GM19438 (cell line): ENCODE measurements at regions not wholly inside any gene's neighbourhood (a gene's known extent, or its start where the extent isn't known, plus 50 kb on each side); places are given as distances from the start of the nearest gene placed in this dataset.
"Not testable (repeated sequence)": the region's sequence is repeated elsewhere in the genome, so short reads cannot be mapped to it uniquely, and the experiment has no call there.

Experiments used
- ATAC-seq: cut with Tn5 transposase; IDR thresholded peaks from one replicate; pipeline ENCODE4 v1.9.1; 2021; ENCODE audit warnings: low read depth; ENCODE audit not compliant: unreplicated experiment

GRCh38 chr12:90619943-90620342 lies 335.0 kb downstream of the CCER1 start:
- ATAC-seq, result no peak

- ATAC-seq, result no peak
Measured at GRCh38 chr12:90618586-90618985, 336.4 kb downstream of the CCER1 start.

GRCh38 chr12:90611891-90612290 lies 343.1 kb downstream of the CCER1 start:
- no peak for ATAC-seq

- ATAC-seq, result no peak
Measured at GRCh38 chr12:90611048-90611447, 343.9 kb downstream of the CCER1 start.

GRCh38 chr12:90593596-90594295 lies 361.2 kb downstream of the CCER1 start:
- no peak for ATAC-seq

GRCh38 chr12:90589956-90590355 lies 365.0 kb downstream of the CCER1 start:
- no peak for ATAC-seq

GRCh38 chr12:90585640-90586304 lies 369.2 kb downstream of the CCER1 start:
- ATAC-seq, result no peak

GRCh38 chr12:90576707-90577106 lies 378.3 kb downstream of the CCER1 start:
- no peak for ATAC-seq

- no peak for ATAC-seq
Measured at GRCh38 chr12:90575995-90576394, 379.0 kb downstream of the CCER1 start.

GRCh38 chr12:90574676-90575075 lies 380.3 kb downstream of the CCER1 start:
- ATAC-seq, result no peak

- ATAC-seq, result no peak
Measured at GRCh38 chr12:90572778-90573177, 382.2 kb downstream of the CCER1 start.

GRCh38 chr12:90569685-90570084 lies 385.3 kb downstream of the CCER1 start:
- ATAC-seq, result no peak

- ATAC-seq, result no peak
Measured at GRCh38 chr12:90562671-90563070, 392.3 kb downstream of the CCER1 start.

- no peak for ATAC-seq
Measured at GRCh38 chr12:90548595-90548994, 406.4 kb downstream of the CCER1 start.

GRCh38 chr12:90546511-90546910 lies 408.5 kb downstream of the CCER1 start:
- ATAC-seq, result no peak

- ATAC-seq, result no peak
Measured at GRCh38 chr12:90543841-90544240, 411.1 kb downstream of the CCER1 start.

- ATAC-seq, result no peak
Measured at GRCh38 chr12:90543374-90543773, 411.6 kb downstream of the CCER1 start.

GRCh38 chr12:90542852-90543251 lies 412.1 kb downstream of the CCER1 start:
- not testable (repeated sequence) for ATAC-seq

GRCh38 chr12:90533828-90534227 lies 421.1 kb downstream of the CCER1 start:
- not testable (repeated sequence) for ATAC-seq

GRCh38 chr12:90520002-90520734 lies 434.8 kb downstream of the CCER1 start:
- no peak for ATAC-seq

GRCh38 chr12:90519285-90519684 lies 435.7 kb downstream of the CCER1 start:
- no peak for ATAC-seq
